GM21576 (cell line): ENCODE measurements at regions not wholly inside any gene's neighbourhood (a gene's known extent, or its start where the extent isn't known, plus 50 kb on each side); places are given as distances from the start of the nearest gene placed in this dataset.
"Not testable (repeated sequence)": the region's sequence is repeated elsewhere in the genome, so short reads cannot be mapped to it uniquely, and the experiment has no call there.

Experiments used
- ATAC-seq: cut with Tn5 transposase; IDR thresholded peaks from one replicate; pipeline ENCODE4 v1.9.1; 2021; ENCODE audit warnings: mild to moderate bottlenecking, moderate library complexity; ENCODE audit not compliant: unreplicated experiment

GRCh38 chr2:52512760-52513159 lies 1254.8 kb upstream of the CHAC2 start:
- no peak for ATAC-seq

GRCh38 chr2:52510432-52510831 lies 1257.2 kb upstream of the CHAC2 start:
- no peak for ATAC-seq

GRCh38 chr2:52502476-52502860 lies 1265.1 kb upstream of the CHAC2 start:
- ATAC-seq, result no peak

GRCh38 chr2:52501715-52502475 lies 1265.7 kb upstream of the CHAC2 start:
- ATAC-seq, result no peak

- ATAC-seq, result no peak
Measured at GRCh38 chr2:52500561-52500960, 1267.0 kb upstream of the CHAC2 start.

GRCh38 chr2:52498077-52498750 lies 1269.4 kb upstream of the CHAC2 start:
- no peak for ATAC-seq

- no peak for ATAC-seq
Measured at GRCh38 chr2:52495816-52496215, 1271.8 kb upstream of the CHAC2 start.

- no peak for ATAC-seq
Measured at GRCh38 chr2:52477166-52477565, 1290.4 kb upstream of the CHAC2 start.

GRCh38 chr2:52475590-52475989 lies 1292.0 kb upstream of the CHAC2 start:
- ATAC-seq, result no peak

GRCh38 chr2:52474091-52474490 lies 1293.5 kb upstream of the CHAC2 start:
- no peak for ATAC-seq

- no peak for ATAC-seq
Measured at GRCh38 chr2:52473526-52473925, 1294.1 kb upstream of the CHAC2 start.

- not testable (repeated sequence) for ATAC-seq
Measured at GRCh38 chr2:52470457-52470856, 1297.1 kb upstream of the CHAC2 start.

GRCh38 chr2:52467189-52467588 lies 1300.4 kb upstream of the CHAC2 start:
- ATAC-seq, result no peak

- no peak for ATAC-seq
Measured at GRCh38 chr2:52465287-52465686, 1302.3 kb upstream of the CHAC2 start.

GRCh38 chr2:52463457-52463856 lies 1304.1 kb upstream of the CHAC2 start:
- no peak for ATAC-seq

- no peak for ATAC-seq
Measured at GRCh38 chr2:52456561-52457377, 1310.8 kb upstream of the CHAC2 start.

- ATAC-seq, result no peak
Measured at GRCh38 chr2:52454962-52455361, 1312.6 kb upstream of the CHAC2 start.

GRCh38 chr2:52452201-52452600 lies 1315.4 kb upstream of the CHAC2 start:
- no peak for ATAC-seq

- no peak for ATAC-seq
Measured at GRCh38 chr2:52445686-52446085, 1321.9 kb upstream of the CHAC2 start.

- no peak for ATAC-seq
Measured at GRCh38 chr2:52431352-52431760, 1336.2 kb upstream of the CHAC2 start.

- ATAC-seq, result no peak
Measured at GRCh38 chr2:52429740-52430139, 1337.9 kb upstream of the CHAC2 start.

GRCh38 chr2:52429171-52429570 lies 1338.4 kb upstream of the CHAC2 start:
- no peak for ATAC-seq
